GM18498 (cell line): ENCODE measurements at regions not wholly inside any gene's neighbourhood (a gene's known extent, or its start where the extent isn't known, plus 50 kb on each side); places are given as distances from the start of the nearest gene placed in this dataset.

Source experiments
- ATAC-seq: cut with Tn5 transposase; IDR thresholded peaks from one replicate; pipeline ENCODE4 v1.9.1; 2021; ENCODE audit warnings: mild to moderate bottlenecking, moderate library complexity; ENCODE audit not compliant: unreplicated experiment

DNA sequence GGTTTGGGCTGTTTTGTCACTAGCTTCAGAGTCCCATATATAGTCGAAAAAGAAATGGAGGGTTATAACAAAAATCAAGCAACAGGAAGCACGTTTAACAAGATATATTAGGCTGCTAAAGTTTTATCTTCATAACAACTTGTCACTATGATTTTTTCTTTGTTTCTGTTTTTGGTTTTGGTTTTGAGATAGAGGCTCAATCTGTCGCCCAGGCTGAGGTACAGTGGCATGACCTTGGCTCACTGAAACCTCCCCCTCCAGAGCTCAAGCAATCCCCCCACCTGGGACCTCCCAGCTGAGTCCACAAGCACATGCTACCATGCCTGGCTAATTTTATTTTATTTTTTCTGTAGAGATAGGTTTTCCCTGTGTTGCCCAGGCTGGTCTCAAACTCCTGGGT is 2664.4 kb downstream of the ARAP2 start:
- ATAC-seq, result no peak

DNA sequence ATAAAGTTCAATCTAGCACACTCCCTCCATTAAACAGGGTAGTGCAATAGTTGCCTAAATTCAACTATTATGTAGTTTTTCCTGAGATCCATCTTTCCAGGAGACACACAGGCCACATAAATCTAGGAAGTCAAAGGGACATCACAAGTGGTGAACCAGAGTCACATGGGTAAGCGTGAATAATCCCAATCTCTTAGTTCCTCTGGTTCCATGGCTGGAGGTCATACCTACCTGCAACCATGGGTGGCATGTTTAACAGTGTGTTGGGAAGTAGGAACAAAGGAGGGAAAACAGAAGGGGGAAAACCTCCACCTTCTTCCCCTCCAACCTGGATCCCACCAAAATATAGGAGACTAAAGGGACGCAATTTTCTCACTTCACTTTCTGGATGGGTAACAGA is 2651.6 kb downstream of the ARAP2 start:
- no peak for ATAC-seq

- no peak for ATAC-seq
Observed at GRCh38 chr4:33606951-33607350, 2637.4 kb downstream of the ARAP2 start.

DNA sequence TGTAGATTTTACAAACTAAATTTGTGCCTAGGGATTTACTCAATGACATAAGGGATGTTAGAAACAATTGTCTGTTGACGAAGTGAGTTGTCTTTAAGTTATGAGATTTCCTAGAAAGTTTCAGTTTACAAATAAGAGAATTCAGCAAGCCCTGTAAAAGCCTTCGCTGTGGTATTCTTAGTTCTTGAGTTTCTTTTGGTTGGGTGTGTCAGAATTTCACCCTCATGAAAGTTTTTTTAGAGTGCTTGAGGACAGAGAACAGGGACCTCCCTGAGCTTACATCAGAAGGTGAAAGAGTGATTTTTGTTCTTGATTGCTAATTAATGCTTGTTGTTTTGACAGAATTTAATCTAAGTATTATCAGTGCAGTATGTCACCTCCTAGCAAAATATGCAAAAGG is 2628.2 kb downstream of the ARAP2 start:
- ATAC-seq, result no peak

GRCh38 chr4:33625748-33626147 is 2618.6 kb downstream of the ARAP2 start:
- no peak for ATAC-seq

GRCh38 chr4:33626221-33626620 is 2618.1 kb downstream of the ARAP2 start:
- ATAC-seq, result no peak

DNA sequence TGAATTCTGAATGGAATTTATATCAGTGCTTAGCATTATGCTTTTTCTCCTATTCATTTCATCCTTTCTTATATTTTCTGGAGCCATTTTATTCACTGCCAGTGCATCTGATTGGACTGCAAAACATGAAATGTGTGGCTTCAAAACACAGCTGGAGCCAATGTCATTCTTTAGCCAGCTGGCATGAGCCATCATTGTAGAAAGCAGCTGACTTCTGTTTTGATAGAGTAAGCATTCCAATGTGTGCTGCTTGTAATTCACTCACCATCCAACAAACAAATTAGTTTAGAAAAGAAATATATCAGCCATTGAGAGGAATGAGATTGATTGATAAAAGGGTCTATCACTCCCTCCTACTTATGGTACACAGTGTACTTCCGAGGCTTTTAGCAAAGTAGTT is 2616.0 kb downstream of the ARAP2 start:
- ATAC-seq, result no peak

DNA sequence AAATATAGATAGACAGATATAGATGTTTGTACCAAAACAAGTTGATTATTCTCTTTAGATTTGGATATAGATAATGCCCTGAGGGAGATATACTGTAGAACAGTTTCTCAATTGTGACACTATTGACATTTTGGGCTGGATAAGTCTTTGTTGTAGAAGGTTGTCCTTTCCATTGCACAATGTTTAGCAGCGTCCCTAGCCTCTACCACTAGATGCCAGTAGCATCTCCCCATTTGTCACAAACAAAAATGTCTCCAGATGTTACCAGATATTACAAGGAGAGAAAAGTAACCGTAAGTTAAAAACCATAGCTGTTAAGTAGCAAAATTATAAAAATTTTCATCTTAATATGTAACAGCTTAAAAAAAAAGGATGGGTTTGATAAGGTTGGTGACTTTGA is 2595.3 kb downstream of the ARAP2 start:
- no peak for ATAC-seq

DNA sequence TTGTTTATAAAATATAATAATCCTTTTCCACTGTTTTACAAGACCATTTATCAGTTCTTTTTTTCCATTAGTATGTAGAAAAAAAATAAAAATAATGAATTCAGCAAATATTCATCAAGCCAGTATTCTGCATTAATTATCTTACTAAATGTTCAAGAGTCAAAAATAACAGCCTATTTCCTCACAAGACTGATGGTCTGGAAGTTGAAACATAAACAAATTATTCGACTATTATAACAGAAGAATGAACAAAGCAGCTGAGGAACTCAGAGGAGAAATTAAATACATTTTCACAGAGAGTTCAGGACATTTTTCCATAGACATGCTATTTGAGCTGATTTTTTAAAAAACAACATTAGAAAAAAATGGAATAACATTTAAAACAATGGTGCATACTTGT is 2594.8 kb downstream of the ARAP2 start:
- no peak for ATAC-seq

- ATAC-seq, result no peak
Observed at GRCh38 chr4:33650036-33650435, 2594.3 kb downstream of the ARAP2 start.

DNA sequence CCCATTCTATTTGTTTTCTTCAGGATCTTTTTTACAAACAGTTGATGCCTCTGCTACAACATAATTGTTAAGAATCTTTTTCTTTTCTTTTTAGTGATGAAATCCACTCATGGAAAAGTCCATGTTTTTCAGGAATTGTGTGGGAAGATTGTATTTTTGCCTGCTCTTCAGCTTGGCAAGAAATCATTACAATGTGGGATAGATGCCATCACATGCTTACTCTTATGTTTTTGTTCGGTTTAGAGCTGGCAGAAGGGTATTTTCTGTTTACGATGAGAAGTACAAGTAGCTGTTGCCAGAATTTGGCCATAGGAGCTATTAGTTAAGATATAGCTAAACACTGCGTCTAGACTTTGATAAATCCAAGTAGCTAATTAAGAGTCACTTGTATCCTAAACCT is 2585.3 kb downstream of the ARAP2 start:
- ATAC-seq, result no peak

- ATAC-seq, result no peak
Observed at GRCh38 chr4:33661636-33662035, 2582.7 kb downstream of the ARAP2 start.

DNA sequence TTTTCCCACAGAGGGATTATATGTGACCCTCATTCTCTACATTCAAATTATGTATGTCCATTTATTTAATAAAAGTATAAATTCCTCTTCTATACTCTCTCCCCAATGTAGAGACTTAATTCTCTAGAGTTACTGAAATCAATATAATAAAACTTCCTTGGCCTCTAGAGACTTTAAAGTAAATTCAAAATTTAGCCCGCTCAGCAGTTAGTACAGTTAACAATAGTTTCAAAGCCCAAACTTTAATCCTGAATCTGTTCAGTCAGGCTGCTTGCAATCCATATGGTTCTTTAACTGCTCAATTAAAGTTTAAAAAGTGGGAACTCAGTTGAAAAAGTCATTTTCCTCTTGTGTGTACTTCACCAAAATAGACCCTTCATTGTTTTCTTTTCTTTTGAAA is 2558.4 kb downstream of the ARAP2 start:
- no peak for ATAC-seq

- no peak for ATAC-seq
Observed at GRCh38 chr4:33696041-33696440, 2548.3 kb downstream of the ARAP2 start.

DNA sequence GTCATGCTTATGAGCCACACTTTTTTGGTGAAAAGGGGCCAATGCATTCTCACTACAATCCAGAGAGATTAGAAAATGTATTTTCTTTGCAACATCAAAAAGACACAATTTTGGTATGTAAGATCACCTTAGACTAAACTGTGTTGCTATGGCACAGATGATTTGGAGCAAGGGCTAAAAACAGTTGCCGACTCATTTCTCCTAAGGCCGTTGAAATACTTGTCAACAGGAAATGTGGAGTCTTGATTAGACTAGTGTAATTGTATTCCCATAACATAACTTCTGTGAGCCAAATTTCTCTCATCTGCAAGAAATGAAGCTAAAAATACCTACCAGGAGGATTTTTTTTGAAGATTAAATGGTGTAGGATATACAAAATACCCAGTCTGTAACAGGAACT is 2547.7 kb downstream of the ARAP2 start:
- no peak for ATAC-seq

DNA sequence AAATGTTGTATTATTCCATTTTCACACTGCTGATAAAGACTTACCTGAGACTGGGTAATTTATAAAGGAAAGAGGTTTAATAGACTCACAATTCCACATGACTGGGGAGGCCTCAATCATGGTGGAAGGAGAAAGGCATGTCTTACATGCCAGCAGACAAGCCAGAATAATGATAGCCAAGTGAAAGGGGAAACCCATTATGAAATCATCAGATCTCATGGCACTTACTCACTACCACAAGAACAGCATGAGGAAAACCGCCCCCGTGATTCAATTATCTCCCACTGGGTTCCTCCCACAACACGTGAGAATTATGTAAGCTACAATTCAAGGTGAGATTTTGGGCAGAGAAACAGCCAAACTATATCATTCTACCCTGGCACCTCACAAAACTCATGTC is 2535.1 kb downstream of the ARAP2 start:
- ATAC-seq, result no peak

DNA sequence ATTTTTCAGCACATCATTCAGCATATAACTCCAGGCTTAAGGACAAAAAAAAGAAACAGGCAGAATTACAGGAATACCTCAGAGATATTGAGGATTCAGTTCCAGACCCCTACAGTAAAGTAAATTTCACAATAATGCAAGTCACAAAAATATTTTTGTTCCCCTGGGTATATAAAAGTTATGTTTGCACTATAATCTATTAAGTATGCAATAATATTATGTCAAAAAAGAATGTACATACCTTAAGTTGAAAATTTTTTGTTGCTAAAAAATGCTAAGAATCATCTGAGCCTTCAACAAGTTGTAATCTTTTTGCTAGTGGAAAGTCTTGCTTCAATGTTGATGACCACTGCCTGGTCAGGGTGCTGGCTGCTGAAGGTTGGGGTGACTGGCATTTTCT is 2532.5 kb downstream of the ARAP2 start:
- no peak for ATAC-seq

GRCh38 chr4:33714971-33715370 is 2529.3 kb downstream of the ARAP2 start:
- no peak for ATAC-seq

- no peak for ATAC-seq
Observed at GRCh38 chr4:33715841-33716395, 2528.4 kb downstream of the ARAP2 start.

GRCh38 chr4:33722254-33722653 is 2522.1 kb downstream of the ARAP2 start:
- ATAC-seq, result no peak

DNA sequence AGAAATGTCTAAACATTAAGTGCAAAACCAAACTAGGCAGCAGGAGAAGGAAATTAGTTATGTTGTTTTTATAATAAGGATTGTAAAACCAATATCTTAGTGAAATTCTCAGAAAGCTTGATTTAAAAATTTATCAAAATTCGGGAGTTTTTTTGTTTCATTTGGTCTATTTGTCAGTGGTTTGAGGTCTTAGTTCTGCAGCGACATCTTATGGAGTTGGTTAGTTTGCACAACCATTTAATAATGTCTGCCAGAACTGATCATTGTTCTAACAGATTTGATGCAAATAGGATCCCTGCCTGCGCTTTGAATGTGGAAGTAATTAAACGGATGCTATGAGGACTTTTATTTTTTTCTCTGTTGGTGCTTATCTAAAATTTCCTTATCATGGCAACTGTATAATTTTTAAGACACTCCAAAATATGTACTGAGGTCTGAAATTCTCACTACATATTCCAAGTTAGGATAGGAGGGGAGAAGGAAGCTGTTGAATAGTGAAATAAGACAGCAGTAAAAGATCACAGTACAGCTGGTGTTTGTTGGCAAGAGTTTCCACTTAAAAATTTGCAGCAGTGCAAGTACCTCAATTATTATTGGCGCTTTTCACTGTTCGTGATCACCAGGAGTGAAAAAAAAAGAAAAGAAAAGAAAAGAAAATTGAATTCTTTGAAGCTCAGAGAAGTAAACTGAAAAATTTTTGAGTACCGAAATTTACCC is 2521.4 kb downstream of the ARAP2 start:
- no peak for ATAC-seq

DNA sequence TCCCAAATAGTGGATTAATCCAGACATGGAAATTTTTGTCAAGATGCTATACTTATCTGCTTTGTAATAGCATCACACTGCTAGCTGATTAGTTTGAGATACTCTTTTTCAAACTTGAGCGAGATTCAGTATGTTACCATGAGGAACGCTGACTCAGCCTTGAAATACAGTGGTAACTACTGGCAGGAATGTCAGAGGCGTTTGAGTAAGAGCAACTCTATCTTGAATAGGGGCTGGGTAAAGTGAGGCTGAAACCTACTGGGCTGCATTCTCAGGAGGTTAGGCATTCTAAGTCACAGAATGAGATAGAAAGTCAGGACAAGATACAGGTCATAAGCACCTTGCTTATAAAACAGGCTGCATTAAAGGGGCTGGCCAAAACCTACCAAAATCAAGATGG is 2519.6 kb downstream of the ARAP2 start:
- no peak for ATAC-seq

GRCh38 chr4:33725861-33726260 is 2518.5 kb downstream of the ARAP2 start:
- ATAC-seq, result no peak
